Astrocyte (in vitro differentiated cells and primary cell): ENCODE measurements at regions not wholly inside any gene's neighbourhood (a gene's known extent, or its start where the extent isn't known, plus 50 kb on each side); places are given as distances from the start of the nearest gene placed in this dataset.

Source experiments
- DNase-seq: peaks from one replicate; pipeline ENCODE4 v3.0.0-alpha.2; 2010; ENCODE audit warnings: low read depth
- FAIRE-seq: peaks from 2 replicates; lab custom pipeline; 2011; peaks lifted over from hg19 to GRCh38; lab: Jason Lieb, UNC
- H2AFZ ChIP-seq: 2 replicates; pipeline ENCODE4 v1.6.0; 2012; ENCODE audit warnings: low read depth, low read length, inconsistent platforms
- H3K27ac ChIP-seq: 2 replicates; pipeline ENCODE4 v1.5.1; 2011; ENCODE audit warnings: low read depth, low read length, inconsistent platforms
- H3K27me3 ChIP-seq: 2 replicates; pipeline ENCODE4 v1.6.0; 2011; ENCODE audit warnings: low read length, inconsistent platforms; ENCODE audit not compliant: insufficient read depth
- H3K36me3 ChIP-seq: 2 replicates; pipeline ENCODE4 v1.5.1; 2011; ENCODE audit warnings: low read length, inconsistent platforms; ENCODE audit not compliant: insufficient read depth
- H3K4me1 ChIP-seq: 2 replicates; pipeline ENCODE4 v1.5.1; 2011; ENCODE audit warnings: low read length, inconsistent platforms; ENCODE audit not compliant: insufficient read depth
- H3K4me2 ChIP-seq: 2 replicates; pipeline ENCODE4 v1.6.0; 2012; ENCODE audit warnings: low read length, inconsistent platforms
- H3K4me3 ChIP-seq: 2 replicates; pipeline ENCODE4 v1.5.1; 2011; ENCODE audit warnings: low read depth, mild to moderate bottlenecking, low read length, inconsistent platforms; ENCODE audit not compliant: insufficient read depth
- H3K79me2 ChIP-seq: 2 replicates; pipeline ENCODE4 v1.6.0; 2012; ENCODE audit warnings: mild to moderate bottlenecking, low read length, inconsistent platforms; ENCODE audit not compliant: insufficient read depth
- H3K9ac ChIP-seq: 2 replicates; pipeline ENCODE4 v1.6.0; 2012; ENCODE audit warnings: mild to moderate bottlenecking, low read length, inconsistent platforms
- H3K9me3 ChIP-seq: 2 replicates; pipeline ENCODE4 v1.5.1; 2012; ENCODE audit warnings: low read depth, mild to moderate bottlenecking, low read length, inconsistent platforms; ENCODE audit not compliant: insufficient read depth
- H4K20me1 ChIP-seq: 2 replicates; pipeline ENCODE4 v1.6.0; 2012; ENCODE audit warnings: low read length, inconsistent platforms; ENCODE audit not compliant: insufficient read depth
- H3K27ac Mint-ChIP-seq: one replicate; pipeline ENCODE4 v1.8.0; 2021; ENCODE audit warnings: mild to moderate bottlenecking, mixed read lengths; ENCODE audit not compliant: unreplicated experiment
- H3K27me3 Mint-ChIP-seq: one replicate; pipeline ENCODE4 v1.8.0; 2021; ENCODE audit warnings: low read depth, mixed read lengths; ENCODE audit not compliant: unreplicated experiment
- H3K36me3 Mint-ChIP-seq: one replicate; pipeline ENCODE4 v1.8.0; 2021; ENCODE audit warnings: low read depth, mixed read lengths; ENCODE audit not compliant: unreplicated experiment
- H3K4me1 Mint-ChIP-seq: one replicate; pipeline ENCODE4 v1.8.0; 2021; ENCODE audit warnings: low read depth, mixed read lengths; ENCODE audit not compliant: unreplicated experiment
- H3K4me3 Mint-ChIP-seq: one replicate; pipeline ENCODE4 v1.8.0; 2021; ENCODE audit warnings: mild to moderate bottlenecking, moderate library complexity, mixed read lengths; ENCODE audit not compliant: unreplicated experiment
- H3K9me3 Mint-ChIP-seq: one replicate; pipeline ENCODE4 v1.8.0; 2021; ENCODE audit warnings: mild to moderate bottlenecking, mixed read lengths; ENCODE audit not compliant: unreplicated experiment
- CTCF ChIP-seq: IDR thresholded peaks from 2 replicates; pipeline ENCODE4 v1.5.1; 2011; ENCODE audit warnings: low read depth, mild to moderate bottlenecking, inconsistent platforms, low read length, moderate library complexity; ENCODE audit not compliant: insufficient read depth
- EZH2 ChIP-seq: IDR thresholded peaks from 2 replicates; pipeline ENCODE4 v1.6.1; 2012; ENCODE audit warnings: mild to moderate bottlenecking, low read length, inconsistent platforms; ENCODE audit not compliant: insufficient read depth

DNA sequence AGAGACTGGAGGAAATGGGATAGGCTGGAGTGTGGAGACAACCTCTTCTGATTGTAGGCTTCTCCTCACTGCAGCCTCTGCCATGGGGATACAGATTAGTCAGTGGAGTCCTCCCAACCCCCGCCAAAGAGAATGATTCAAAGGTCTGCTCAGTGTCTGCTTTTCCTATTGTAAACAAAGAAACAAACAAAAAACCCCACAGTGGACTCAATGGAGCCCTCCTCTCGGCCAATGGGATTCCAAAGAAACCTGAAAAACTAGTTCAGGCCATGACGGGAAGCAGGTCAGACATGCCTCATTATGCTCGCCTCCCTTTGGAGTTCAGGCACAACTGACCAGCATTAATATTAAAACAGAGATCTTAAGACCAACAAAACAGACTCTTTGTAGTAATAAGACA is 85.8 kb downstream of the SEC61B start:
- Histone ChIP-seq H3K27ac (no peak overlapping the region), H2AFZ (no peak overlapping the region)
- no peak for FAIRE-seq

DNA sequence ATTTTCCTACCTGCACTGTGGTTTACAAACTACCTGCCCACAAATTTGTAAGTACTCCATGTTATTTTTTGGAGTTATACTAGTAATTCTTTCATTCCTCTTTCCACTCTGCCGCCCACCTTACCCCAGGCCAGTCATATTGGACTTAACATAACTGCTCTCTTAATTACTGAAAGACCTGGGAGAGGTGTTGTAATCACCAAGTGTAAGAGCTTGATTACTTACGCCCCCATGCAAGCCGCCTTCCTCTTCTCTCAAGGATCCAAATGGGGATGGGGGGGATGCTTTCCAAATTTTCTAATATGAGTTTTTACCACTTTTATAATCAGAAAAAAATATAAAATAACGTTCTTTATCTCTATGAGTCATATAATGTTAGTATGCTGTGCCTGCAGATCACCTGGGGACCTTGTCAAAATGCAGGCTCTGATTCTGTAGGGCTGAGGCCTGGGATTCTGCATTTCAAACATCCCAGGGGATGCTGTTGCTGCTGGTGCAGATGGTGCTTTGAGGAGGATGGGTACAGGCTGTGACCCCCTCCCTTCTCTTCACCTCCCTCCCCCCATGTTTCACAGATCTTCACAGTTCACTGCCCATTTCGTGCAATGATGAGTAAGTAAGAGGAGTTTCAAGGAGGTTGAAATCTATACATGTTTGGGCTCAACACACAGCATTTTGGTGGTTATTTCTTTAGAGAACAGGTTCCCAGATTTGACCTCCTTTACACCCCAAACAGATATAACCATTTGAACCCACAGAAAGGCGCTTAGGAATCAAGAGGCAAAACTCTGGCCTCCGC is 87.3 kb downstream of the SEC61B start:
- Histone ChIP-seq H2AFZ (no peak overlapping the region), H3K4me1 (no peaks in the 10 kb centered on the region), H3K4me2 (no peak overlapping the region), H3K79me2 (no peaks in the 10 kb centered on the region), H3K9ac (no peak overlapping the region), H3K27ac (no peak overlapping the region), H3K9me3 (no peaks in the 10 kb centered on the region), H3K4me3 (no peak overlapping the region), H3K27me3 (no peaks in the 10 kb centered on the region), H4K20me1 (no peaks in the 10 kb centered on the region), H3K36me3 (no peaks in the 10 kb centered on the region)
- H3K27me3 Mint-ChIP-seq, result no peaks in the 10 kb centered on the region
- no peaks in the 10 kb centered on the region for H3K36me3 Mint-ChIP-seq
- H3K4me1 Mint-ChIP-seq, result no peaks in the 10 kb centered on the region
- DNase-seq (no peak), FAIRE-seq (no peak)
- H3K27ac Mint-ChIP-seq, result no peak overlapping the region
- TF ChIP-seq EZH2 (no peak), CTCF (no peak)
- no peak overlapping the region for H3K4me3 Mint-ChIP-seq
- H3K9me3 Mint-ChIP-seq, result no peaks in the 10 kb centered on the region

More for the DNA sequence above, 85.8 kb downstream of the SEC61B start:
- Histone ChIP-seq H4K20me1 (no peaks in the 10 kb centered on the region), H3K4me3 (no peak overlapping the region), H3K36me3 (no peaks in the 10 kb centered on the region), H3K9ac (no peak overlapping the region), H3K4me2 (no peak overlapping the region), H3K4me1 (no peaks in the 10 kb centered on the region), H3K27me3 (no peaks in the 10 kb centered on the region), H3K79me2 (no peaks in the 10 kb centered on the region), H3K9me3 (no peaks in the 10 kb centered on the region)
- no peak overlapping the region for H3K4me3 Mint-ChIP-seq
- peaks cover 1% of the 10 kb centered on the region for H3K27me3 Mint-ChIP-seq
- DNase-seq, result no peak
- H3K27ac Mint-ChIP-seq, result no peak overlapping the region
- TF ChIP-seq EZH2 (no peak), CTCF (no peak)
- peaks cover 2% of the 10 kb centered on the region for H3K36me3 Mint-ChIP-seq
- H3K9me3 Mint-ChIP-seq, result no peaks in the 10 kb centered on the region
- peaks cover 2% of the 10 kb centered on the region for H3K4me1 Mint-ChIP-seq

- H3K27me3 ChIP-seq, result peaks cover 4% of the 10 kb centered on the region
- Mint-ChIP-seq H3K4me1 (no peaks in the 10 kb centered on the region), H3K36me3 (no peaks in the 10 kb centered on the region), H3K4me3 (no peak overlapping the region), H3K27me3 (no peaks in the 10 kb centered on the region), H3K9me3 (no peaks in the 10 kb centered on the region), H3K27ac (no peak overlapping the region)
- H3K27ac ChIP-seq, result no peak overlapping the region
- H3K9ac ChIP-seq, result no peak overlapping the region
- no peak for TF ChIP-seq EZH2
- H3K4me1 ChIP-seq, result no peaks in the 10 kb centered on the region
- DNase-seq, result no peak
- no peaks in the 10 kb centered on the region for H3K36me3 ChIP-seq
- H4K20me1 ChIP-seq, result no peaks in the 10 kb centered on the region
- H3K79me2 ChIP-seq, result no peaks in the 10 kb centered on the region
- no peak for FAIRE-seq
- no peak overlapping the region for H3K4me3 ChIP-seq
- H3K4me2 ChIP-seq, result no peak overlapping the region
- no peaks in the 10 kb centered on the region for H3K9me3 ChIP-seq
- no peak overlapping the region for H2AFZ ChIP-seq
Observed at GRCh38 chr9:99312736-99313135, 90.7 kb downstream of the SEC61B start.
